Upper lobe of right lung (tissue), 1 donor: ENCODE measurements at regions not wholly inside any gene's neighbourhood (a gene's known extent, or its start where the extent isn't known, plus 50 kb on each side); places are given as distances from the start of the nearest gene placed in this dataset.
A peak's percentile ranks its signal among the peaks of the same experiment; 100 is the strongest.

Experiments
- ATAC-seq: fragments of 200-7000 bp; cut with Tn5 transposase; one replicate; pipeline ENCODE4 v1.9.1; 2020; ENCODE audit warnings: mild to moderate bottlenecking, moderate library complexity
- DNase-seq: peaks from one replicate; pipeline ENCODE4 v3.0.0-alpha.2; 2020
- H3K27ac ChIP-seq: fragments of 200-600 bp; one replicate; pipeline ENCODE4 v1.8.0; 2022
- H3K27me3 ChIP-seq: fragments of 200-600 bp; one replicate; pipeline ENCODE4 v1.8.0; 2022; ENCODE audit warnings: mild to moderate bottlenecking
- H3K36me3 ChIP-seq: fragments of 200-600 bp; one replicate; pipeline ENCODE4 v1.8.0; 2022
- H3K4me1 ChIP-seq: fragments of 200-600 bp; one replicate; pipeline ENCODE4 v1.8.0; 2022
- H3K4me3 ChIP-seq: fragments of 200-600 bp; one replicate; pipeline ENCODE4 v1.8.0; 2022; ENCODE audit warnings: mild to moderate bottlenecking
- H3K9me3 ChIP-seq: fragments of 200-600 bp; one replicate; pipeline ENCODE4 v1.8.0; 2022
- CTCF ChIP-seq: fragments of 200-600 bp; IDR thresholded peaks from one replicate; pipeline ENCODE4 v1.8.0; 2022; ENCODE audit warnings: antibody characterized with exemption
- intact Hi-C: fragments of 100-400 bp; cut with DNase I; formaldehyde crosslinking; loops from one replicate; pipeline ENCODE4 v1.11.0; 2022
- donor health status: DM: no; HTN: yes; CAD: no; lungs with severe emphysema.

- no peak for TF ChIP-seq CTCF
- Histone ChIP-seq H3K36me3 (no peaks in the 10 kb centered on the region), H3K4me1 (no peaks in the 10 kb centered on the region), H3K27me3 (no peaks in the 10 kb centered on the region), H3K4me3 (no peak overlapping the region), H3K27ac (no peak overlapping the region), H3K9me3 (no peaks in the 10 kb centered on the region)
- intact Hi-C loops: no loop called here
- ATAC-seq (no peak), DNase-seq (no peak)
Measured at GRCh38 chr5:143957455-143957854, 145.5 kb downstream of the HMHB1 start.

- no peak for ATAC-seq
- no peak for TF ChIP-seq CTCF
- H3K27ac ChIP-seq: no peak overlapping the region
- no peaks in the 10 kb centered on the region for H3K36me3 ChIP-seq
- no peak overlapping the region for H3K4me3 ChIP-seq
- no peaks in the 10 kb centered on the region for H3K4me1 ChIP-seq
- no peaks in the 10 kb centered on the region for H3K27me3 ChIP-seq
- intact Hi-C loops: no loop called here
- no peak for DNase-seq
- no peaks in the 10 kb centered on the region for H3K9me3 ChIP-seq
Measured at GRCh38 chr5:143962201-143962600, 150.2 kb downstream of the HMHB1 start.

GRCh38 chr5:143964919-143965318 lies 153.0 kb downstream of the HMHB1 start:
- no peak for ATAC-seq
- no peak for TF ChIP-seq CTCF
- Histone ChIP-seq H3K36me3 (no peaks in the 10 kb centered on the region), H3K27ac (no peak overlapping the region), H3K9me3 (no peaks in the 10 kb centered on the region), H3K4me1 (no peaks in the 10 kb centered on the region), H3K4me3 (no peak overlapping the region), H3K27me3 (no peaks in the 10 kb centered on the region)
- intact Hi-C loops: no loop called here
- DNase-seq: no peak

GRCh38 chr5:143966280-143966679 lies 154.3 kb downstream of the HMHB1 start:
- ATAC-seq (no peak), DNase-seq (no peak)
- no peaks in the 10 kb centered on the region for H3K36me3 ChIP-seq
- no peak for TF ChIP-seq CTCF
- intact Hi-C loops: no loop called here
- H3K27me3 ChIP-seq: no peaks in the 10 kb centered on the region
- no peaks in the 10 kb centered on the region for H3K9me3 ChIP-seq
- H3K4me3 ChIP-seq: no peak overlapping the region
- H3K27ac ChIP-seq: no peak overlapping the region
- no peaks in the 10 kb centered on the region for H3K4me1 ChIP-seq

GRCh38 chr5:143968071-143968878 lies 156.3 kb downstream of the HMHB1 start:
- no peaks in the 10 kb centered on the region for H3K9me3 ChIP-seq
- peak; percentile 40 for ATAC-seq
- H3K4me1 ChIP-seq: no peaks in the 10 kb centered on the region
- no peaks in the 10 kb centered on the region for H3K27me3 ChIP-seq
- intact Hi-C loops: no loop called here
- no peaks in the 10 kb centered on the region for H3K36me3 ChIP-seq
- no peak overlapping the region for H3K27ac ChIP-seq
- no peak overlapping the region for H3K4me3 ChIP-seq
- DNase-seq: no peak
- TF ChIP-seq CTCF: peak; percentile 46

- no peak for DNase-seq
- no peak overlapping the region for H3K4me3 ChIP-seq
- H3K4me1 ChIP-seq: no peaks in the 10 kb centered on the region
- no peaks in the 10 kb centered on the region for H3K9me3 ChIP-seq
- no peaks in the 10 kb centered on the region for H3K36me3 ChIP-seq
- no peak for ATAC-seq
- TF ChIP-seq CTCF: no peak
- no peaks in the 10 kb centered on the region for H3K27me3 ChIP-seq
- intact Hi-C loops: no loop called here
- H3K27ac ChIP-seq: no peak overlapping the region
Measured at GRCh38 chr5:143970159-143970558, 158.2 kb downstream of the HMHB1 start.
